K562 (cell line): ENCODE measurements at regions not wholly inside any gene's neighbourhood (a gene's known extent, or its start where the extent isn't known, plus 50 kb on each side); places are given as distances from the start of the nearest gene placed in this dataset.

Experiments
- ATAC-seq: fragments of 200-7000 bp; cut with Tn5 transposase; 3 replicates; pipeline ENCODE4 v1.9.1; 2020; ENCODE audit warnings: moderate library complexity
- BruUV-seq: library from RNA; stranded (reverse); fragments of 400-500 nt; replicated peaks from 2 replicates; lab custom pipeline; 2021; lab: Mats Ljungman, UMichigan
- CTCF ChIA-PET: fragments of 300-600 bp; formaldehyde crosslinking; extraction: SDS; loops from one replicate; lab custom pipeline; 2021; ENCODE audit warnings: low intra/inter-chr PET ratio; lab: Yijun Ruan, JAX
- POLR2A ChIA-PET: fragments of 300-600, 350-650 bp; sonication (Branson Sonifier 250); formaldehyde crosslinking; extraction: SDS; loops from one replicate; lab custom pipeline; 2021; ENCODE audit warnings: antibody characterized with exemption, inconsistent platforms; lab: Yijun Ruan, JAX
- DNase-seq, 4 experiments: peaks; one replicate each; pipeline versions ENCODE4 v3.0.0 to v3.0.0-alpha.2; 2011 to 2018; ENCODE audit warnings: low spot score in 3 of 4, mixed read lengths in 3 of 4; ENCODE audit errors: extremely low read depth in 1 of 4
- FAIRE-seq: peaks from 2 replicates; lab custom pipeline; 2011; peaks lifted over from hg19 to GRCh38; lab: Jason Lieb, UNC
- H2AFZ ChIP-seq: 2 replicates; pipeline ENCODE4 v1.6.0; 2011; ENCODE audit warnings: low read depth, low read length, control low read depth, inconsistent platforms
- H3K27ac ChIP-seq: fragments of 200-600 bp; 3 replicates; pipeline ENCODE4 v1.8.0; 2011; ENCODE audit warnings: low read depth, mild to moderate bottlenecking, control low read depth, inconsistent platforms, low read length, moderate library complexity, mixed read lengths; ENCODE audit errors: extremely low read depth
- H3K27me3 ChIP-seq, 2 experiments: fragments of 300-600 bp in 1 of 2; 2 replicates in 1 of 2; 3 replicates in 1 of 2; pipeline versions ENCODE4 v1.6.0 to v1.8.0; 2011; ENCODE audit warnings: inconsistent platforms in 2 of 2, low read length in 2 of 2, mild to moderate bottlenecking in 1 of 2, mixed read lengths in 1 of 2, moderate library complexity in 1 of 2; ENCODE audit not compliant: control insufficient read depth in 2 of 2, insufficient read depth in 2 of 2
- H3K36me3 ChIP-seq: fragments of 300-600 bp; 3 replicates; pipeline ENCODE4 v1.8.0; 2011; ENCODE audit warnings: mild to moderate bottlenecking, low read length, inconsistent platforms; ENCODE audit not compliant: control insufficient read depth, insufficient read depth
- H3K4me1 ChIP-seq, 2 experiments: fragments of 200-600 bp in 1 of 2; replicated peaks in 1 of 2; 2 replicates in 1 of 2; 3 replicates in 1 of 2; pipeline versions ENCODE4 v1.5.1 to v1.8.0; 2011; ENCODE audit warnings: inconsistent platforms in 2 of 2, low read length in 2 of 2, mild to moderate bottlenecking in 1 of 2, mixed read lengths in 1 of 2, moderate library complexity in 1 of 2; ENCODE audit not compliant: control insufficient read depth in 2 of 2, insufficient read depth in 2 of 2
- H3K4me2 ChIP-seq: 2 replicates; pipeline ENCODE4 v1.6.1; 2011; ENCODE audit warnings: low read length, control low read depth, inconsistent platforms, mixed read lengths; ENCODE audit not compliant: insufficient read depth
- H3K4me3 ChIP-seq: fragments of 200-600 bp; sonication (generic), shearing (Covaris generic); 2 replicates; pipeline ENCODE4 v1.5.1; 2016; ENCODE audit warnings: control low read depth, inconsistent platforms
- H3K79me2 ChIP-seq: fragments of 200-600 bp; 3 replicates; pipeline ENCODE4 v1.8.0; 2011; ENCODE audit warnings: low read length, inconsistent platforms; ENCODE audit not compliant: control insufficient read depth, insufficient read depth
- H3K9ac ChIP-seq, 2 experiments: 2 replicates each; pipeline versions ENCODE4 v1.6.0 to v1.6.1; 2011; ENCODE audit warnings: low read depth in 2 of 2, low read length in 2 of 2, control low read depth in 1 of 2, inconsistent platforms in 1 of 2, mild to moderate bottlenecking in 1 of 2, mixed read lengths in 1 of 2; ENCODE audit not compliant: insufficient read depth in 1 of 2
- H3K9me1 ChIP-seq: one replicate; pipeline ENCODE4 v1.6.0; 2011; ENCODE audit warnings: inconsistent platforms, mild to moderate bottlenecking, low read length, moderate library complexity; ENCODE audit not compliant: control insufficient read depth, insufficient read depth
- H3K9me3 ChIP-seq: replicated peaks from 2 replicates; pipeline ENCODE4 v1.5.1; 2011; ENCODE audit warnings: low read depth, low read length, inconsistent platforms; ENCODE audit not compliant: control insufficient read depth, insufficient read depth
- H4K20me1 ChIP-seq: replicated peaks from 2 replicates; pipeline ENCODE4 v1.6.1; 2011; ENCODE audit warnings: low read length, inconsistent platforms, mixed read lengths; ENCODE audit not compliant: control insufficient read depth, insufficient read depth
- ATF2 ChIP-seq: sonication (generic); formaldehyde crosslinking; IDR thresholded peaks from 2 replicates; pipeline ENCODE4 v1.8.1; 2022; ENCODE audit warnings: missing genetic modification reagents
- PTBP1 ChIP-seq: fragments of 200-400 bp; formaldehyde crosslinking; IDR thresholded peaks from 2 replicates; pipeline ENCODE4 v1.6.1; 2017; ENCODE audit warnings: low read depth, low read length
- ZFP1 ChIP-seq: fragments of 450-650 bp; formaldehyde crosslinking; IDR thresholded peaks from 2 replicates; pipeline ENCODE4 v1.4.0; 2020; ENCODE audit warnings: mild to moderate bottlenecking, mixed read lengths
- WGBS: fragments of 100-300 bp; shearing (Covaris generic); methylation state at CpG from one replicate; pipeline ENCODE4 v1.1.6; 2016; ENCODE audit warnings: low coverage, mixed read lengths; ENCODE audit not compliant: insufficient coverage; ENCODE audit errors: missing lambda C conversion rate; 5-methylcytosine and 5-hydroxymethylcytosine counted together
- in situ Hi-C: fragments of 300-500 bp; cut with MboI; formaldehyde crosslinking; loops from 4 replicates; pipeline ENCODE4 v1.15.0; 2018; ENCODE audit warnings: inconsistent platforms, mixed read lengths
- intact Hi-C: fragments of 100-400 bp; cut with micrococcal nuclease; formaldehyde crosslinking; loops from 2 replicates; pipeline ENCODE4 v1.14.2; 2022
- TF ChIP-seq, protein P1 (sequence below): sonication (generic); formaldehyde crosslinking; IDR thresholded peaks from 2 replicates; pipeline ENCODE4 v1.5.0; 2020; ENCODE audit warnings: missing genetic modification reagents

DNA sequence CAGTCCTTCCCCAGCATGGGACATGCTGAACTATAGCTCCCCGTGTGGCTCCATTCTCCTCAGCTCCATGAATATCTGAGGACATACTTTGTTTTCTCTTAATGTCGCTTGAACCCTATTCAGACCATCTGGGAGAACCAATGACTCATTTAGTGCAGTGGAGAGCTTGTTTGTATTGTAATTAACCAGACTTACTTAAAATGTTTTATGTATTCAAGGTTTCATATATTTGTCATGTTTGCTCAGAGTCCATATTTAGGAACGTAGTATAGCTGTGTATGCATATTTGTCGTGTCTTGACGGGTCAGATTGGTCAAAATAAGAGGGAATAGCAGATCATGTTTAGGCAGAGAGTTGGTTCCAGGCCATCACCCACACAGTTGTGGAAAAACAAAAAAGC lies 150.1 kb upstream of the NTRK2 start:
- 0% methylated on average over 4 of the region's 5 CpGs for WGBS
- no peak for DNase-seq
- no peak for ATAC-seq
- Histone ChIP-seq H3K9me1 (no peaks in the 10 kb centered on the region), H3K36me3 (no peaks in the 10 kb centered on the region), H3K4me2 (no peak overlapping the region), H3K27me3 (no peaks in the 10 kb centered on the region), H2AFZ (no peak overlapping the region), H4K20me1 (no peaks in the 10 kb centered on the region), H3K27ac (no peak overlapping the region), H3K79me2 (no peaks in the 10 kb centered on the region), H3K9ac (no peak overlapping the region), H3K4me3 (no peak overlapping the region), H3K4me1 (no peaks in the 10 kb centered on the region), H3K9me3 (no peaks in the 10 kb centered on the region)
- intact Hi-C loops, result no loop called here
- TF ChIP-seq ZFP1 (CRISPR knock-in tag) (no peak), ATF2 (CRISPR knock-in tag) (no peak), PTBP1 (no peak)
- TF ChIP-seq, protein P1, sequence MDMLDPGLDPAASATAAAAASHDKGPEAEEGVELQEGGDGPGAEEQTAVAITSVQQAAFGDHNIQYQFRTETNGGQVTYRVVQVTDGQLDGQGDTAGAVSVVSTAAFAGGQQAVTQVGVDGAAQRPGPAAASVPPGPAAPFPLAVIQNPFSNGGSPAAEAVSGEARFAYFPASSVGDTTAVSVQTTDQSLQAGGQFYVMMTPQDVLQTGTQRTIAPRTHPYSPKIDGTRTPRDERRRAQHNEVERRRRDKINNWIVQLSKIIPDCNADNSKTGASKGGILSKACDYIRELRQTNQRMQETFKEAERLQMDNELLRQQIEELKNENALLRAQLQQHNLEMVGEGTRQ (CRISPR knock-in tag), result no peak
- in situ Hi-C loops, result no loop called here
- BruUV-seq, result no TSS peak
- POLR2A ChIA-PET, result interaction anchor here (0.6 kb wide), 1 partner anchor 492 kb away, joined by 4 read pairs; no protein-coding TSS in a partner anchor
- no peak for FAIRE-seq
- CTCF ChIA-PET, result no interaction called here
